Activated B cell treated with CpG ODN at 0.5 μM for 24 hours (primary cell): ENCODE measurements at regions not wholly inside any gene's neighbourhood (a gene's known extent, or its start where the extent isn't known, plus 50 kb on each side); places are given as distances from the start of the nearest gene placed in this dataset.

ENCODE experiments used
- ATAC-seq: fragments of 200-7000 bp; cut with Tn5 transposase; one replicate; pipeline ENCODE4 v1.10.0; 2021; ENCODE audit warnings: low read depth, mild to moderate bottlenecking, moderate library complexity
- CTCF ChIA-PET: fragments of 350-600 bp; sonication (Branson Sonifier 250); formaldehyde crosslinking; loops from one replicate; lab custom pipeline; 2021; ENCODE audit warnings: antibody characterized with exemption; lab: Charles Lee
- POLR2A ChIA-PET: fragments of 350-600 bp; sonication (Branson Sonifier 250); formaldehyde crosslinking; loops from one replicate; lab custom pipeline; 2021; ENCODE audit warnings: antibody characterized with exemption; lab: Charles Lee
- DNase-seq: peaks from one replicate; pipeline ENCODE4 v3.0.0; 2022
- H3K27ac Mint-ChIP-seq: one replicate; pipeline ENCODE4 v1.8.0; 2020; ENCODE audit warnings: mixed read lengths
- H3K27me3 Mint-ChIP-seq: one replicate; pipeline ENCODE4 v1.8.0; 2021; ENCODE audit warnings: mixed read lengths
- H3K36me3 Mint-ChIP-seq: one replicate; pipeline ENCODE4 v1.8.0; 2021; ENCODE audit warnings: low read depth, mixed read lengths
- H3K4me1 Mint-ChIP-seq: one replicate; pipeline ENCODE4 v1.8.0; 2021; ENCODE audit warnings: mixed read lengths
- H3K4me3 Mint-ChIP-seq: one replicate; pipeline ENCODE4 v1.8.0; 2020; ENCODE audit warnings: mild to moderate bottlenecking, mixed read lengths
- H3K9me3 Mint-ChIP-seq: one replicate; pipeline ENCODE4 v1.8.0; 2020; ENCODE audit warnings: mixed read lengths
- intact Hi-C: fragments of 100-400 bp; cut with micrococcal nuclease; formaldehyde crosslinking; loops from one replicate; pipeline ENCODE4 v1.15.1; 2024
- TF ChIP-seq, protein P1 (sequence below): fragments of 200-600 bp; IDR thresholded peaks from one replicate; pipeline ENCODE4 v1.8.0; 2022; ENCODE audit warnings: antibody characterized with exemption, mild to moderate bottlenecking

DNA sequence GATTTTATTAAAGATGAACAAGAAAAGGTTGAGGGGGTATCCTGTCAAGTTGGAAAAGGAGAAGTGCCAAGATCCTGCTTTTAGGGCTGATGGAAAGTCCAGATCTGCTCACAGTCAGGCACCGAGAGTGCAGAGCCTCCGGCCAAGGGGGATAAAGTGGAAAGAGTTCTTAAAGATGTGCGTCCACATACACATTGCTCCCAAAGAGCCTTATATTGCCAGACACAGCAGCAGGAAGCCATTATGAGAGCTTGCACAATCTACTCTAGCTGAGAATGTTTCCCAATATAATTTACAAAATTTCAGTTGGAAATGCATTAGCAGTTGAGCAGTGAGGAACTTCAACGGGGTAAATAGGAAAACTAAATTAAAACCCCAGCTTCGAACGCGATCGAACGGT lies 95.6 kb downstream of the SALL1 start:
- Mint-ChIP-seq H3K27ac (no peak overlapping the region), H3K4me3 (no peak overlapping the region), H3K4me1 (no peaks in the 10 kb centered on the region), H3K36me3 (no peaks in the 10 kb centered on the region), H3K27me3 (peaks cover 1% of the 10 kb centered on the region), H3K9me3 (no peaks in the 10 kb centered on the region)
- intact Hi-C loops = no loop called here
- ATAC-seq (no peak), DNase-seq (no peak)
- TF ChIP-seq, protein P1, sequence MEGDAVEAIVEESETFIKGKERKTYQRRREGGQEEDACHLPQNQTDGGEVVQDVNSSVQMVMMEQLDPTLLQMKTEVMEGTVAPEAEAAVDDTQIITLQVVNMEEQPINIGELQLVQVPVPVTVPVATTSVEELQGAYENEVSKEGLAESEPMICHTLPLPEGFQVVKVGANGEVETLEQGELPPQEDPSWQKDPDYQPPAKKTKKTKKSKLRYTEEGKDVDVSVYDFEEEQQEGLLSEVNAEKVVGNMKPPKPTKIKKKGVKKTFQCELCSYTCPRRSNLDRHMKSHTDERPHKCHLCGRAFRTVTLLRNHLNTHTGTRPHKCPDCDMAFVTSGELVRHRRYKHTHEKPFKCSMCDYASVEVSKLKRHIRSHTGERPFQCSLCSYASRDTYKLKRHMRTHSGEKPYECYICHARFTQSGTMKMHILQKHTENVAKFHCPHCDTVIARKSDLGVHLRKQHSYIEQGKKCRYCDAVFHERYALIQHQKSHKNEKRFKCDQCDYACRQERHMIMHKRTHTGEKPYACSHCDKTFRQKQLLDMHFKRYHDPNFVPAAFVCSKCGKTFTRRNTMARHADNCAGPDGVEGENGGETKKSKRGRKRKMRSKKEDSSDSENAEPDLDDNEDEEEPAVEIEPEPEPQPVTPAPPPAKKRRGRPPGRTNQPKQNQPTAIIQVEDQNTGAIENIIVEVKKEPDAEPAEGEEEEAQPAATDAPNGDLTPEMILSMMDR = no peak
- ChIA-PET POLR2A (no interaction called here), CTCF (no interaction called here)

DNA sequence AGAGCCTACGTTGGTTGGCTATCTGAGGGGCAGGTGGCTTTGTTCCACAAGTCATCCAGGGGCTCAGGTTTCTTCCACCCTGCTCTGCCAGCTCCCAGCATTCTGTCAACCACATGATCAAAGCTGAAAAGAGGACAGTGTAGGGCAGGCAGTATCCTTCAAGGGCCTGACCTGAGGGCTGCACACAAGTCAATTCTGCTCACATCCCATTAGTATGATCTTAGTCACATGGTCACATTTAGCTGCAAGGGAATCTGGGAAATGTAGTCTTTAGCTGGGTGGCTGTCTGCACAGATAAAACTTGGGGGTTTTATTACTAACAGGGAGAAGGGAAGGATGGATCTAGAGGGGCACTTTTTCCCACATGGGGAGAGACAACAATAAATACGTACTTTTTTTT lies 97.3 kb downstream of the SALL1 start:
- Mint-ChIP-seq H3K4me3 (no peak overlapping the region), H3K4me1 (no peaks in the 10 kb centered on the region), H3K27me3 (no peaks in the 10 kb centered on the region), H3K9me3 (no peaks in the 10 kb centered on the region), H3K36me3 (no peaks in the 10 kb centered on the region), H3K27ac (no peak overlapping the region)
- intact Hi-C loops = no loop called here
- TF ChIP-seq, protein P1 = no peak
- POLR2A ChIA-PET = no interaction called here
- no peak for ATAC-seq
- DNase-seq = no peak
- CTCF ChIA-PET = no interaction called here

DNA sequence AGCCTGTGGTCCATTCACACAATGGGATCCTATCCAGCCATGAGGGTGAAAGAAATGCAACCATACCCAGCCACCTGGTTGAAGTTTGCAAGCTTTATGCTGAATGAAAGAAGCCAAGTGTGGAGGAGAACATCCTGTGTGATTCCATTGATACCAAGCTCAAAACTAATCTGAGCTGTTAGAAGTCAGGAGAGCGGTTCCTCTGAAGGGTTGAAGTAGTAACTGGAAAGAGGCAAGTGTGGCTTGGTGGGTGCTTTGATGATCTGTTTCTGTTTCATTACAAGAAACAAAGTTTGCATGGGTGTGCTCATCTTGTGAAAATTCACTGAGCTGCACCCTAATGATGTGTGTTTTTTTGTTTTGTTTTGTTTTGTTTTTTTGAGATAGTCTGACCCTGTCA lies 99.4 kb downstream of the SALL1 start:
- DNase-seq = no peak
- Mint-ChIP-seq H3K27ac (no peak overlapping the region), H3K9me3 (no peaks in the 10 kb centered on the region), H3K4me1 (no peaks in the 10 kb centered on the region), H3K4me3 (no peak overlapping the region), H3K27me3 (no peaks in the 10 kb centered on the region), H3K36me3 (no peaks in the 10 kb centered on the region)
- ChIA-PET CTCF (no interaction called here), POLR2A (no interaction called here)
- no peak for ATAC-seq
- TF ChIP-seq, protein P1 = no peak
- intact Hi-C loops = no loop called here

DNA sequence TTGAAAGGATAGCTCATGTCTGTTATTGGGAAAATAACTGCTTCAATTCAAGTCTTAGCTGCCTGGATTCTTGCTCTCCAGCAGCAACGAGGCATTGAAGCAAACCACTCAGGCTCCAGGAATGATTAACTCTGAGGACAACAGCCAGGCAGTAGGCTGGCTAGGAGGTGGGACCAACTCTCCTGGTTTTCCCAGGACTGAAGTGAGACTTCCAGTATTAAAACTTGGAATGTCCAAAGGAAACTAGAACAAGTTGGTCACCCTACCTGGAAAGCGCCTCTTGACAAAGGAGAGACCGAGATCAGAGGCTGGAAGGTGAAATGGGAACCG lies 100.7 kb downstream of the SALL1 start:
- Mint-ChIP-seq H3K4me1 (no peaks in the 10 kb centered on the region), H3K27me3 (no peaks in the 10 kb centered on the region), H3K27ac (no peak overlapping the region), H3K4me3 (no peak overlapping the region), H3K36me3 (no peaks in the 10 kb centered on the region), H3K9me3 (no peaks in the 10 kb centered on the region)
- ATAC-seq (no peak), DNase-seq (no peak)
- ChIA-PET CTCF (no interaction called here), POLR2A (no interaction called here)
- TF ChIP-seq, protein P1 = no peak
- intact Hi-C loops = no loop called here

DNA sequence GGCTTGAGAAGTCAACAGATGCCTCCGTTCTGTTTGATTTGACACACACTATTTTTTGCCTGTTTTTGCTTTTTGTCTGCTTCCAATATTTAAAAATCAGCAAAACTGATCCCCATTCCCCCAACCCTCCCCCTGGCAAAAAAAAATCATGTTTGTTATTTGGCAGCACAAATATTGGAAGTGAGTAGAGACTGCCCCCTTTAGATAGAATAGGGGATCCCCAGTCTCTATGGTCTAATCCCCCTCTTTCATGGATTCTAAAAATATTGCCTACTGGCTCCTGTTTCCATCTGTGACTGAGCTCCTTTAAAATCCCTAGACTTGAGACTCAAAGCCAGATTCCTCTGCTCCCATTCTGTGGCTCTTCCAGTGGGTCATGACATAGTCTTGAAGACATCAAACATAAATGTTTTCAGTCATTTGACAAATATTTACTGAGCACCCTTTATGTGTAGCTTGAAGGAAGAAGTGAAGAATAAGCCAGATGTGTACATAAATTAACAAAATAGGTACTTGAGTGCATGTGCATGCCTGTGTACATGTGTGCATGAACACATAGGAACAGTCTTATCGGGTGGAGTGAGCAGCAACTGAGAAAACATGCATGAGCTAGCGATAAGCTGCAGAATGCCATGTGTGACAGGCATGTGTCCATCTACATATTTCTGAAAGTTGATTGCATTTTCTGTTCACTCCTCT lies 101.2 kb downstream of the SALL1 start:
- intact Hi-C loops = no loop called here
- H3K9me3 Mint-ChIP-seq = no peaks in the 10 kb centered on the region
- CTCF ChIA-PET = no interaction called here

More for the DNA sequence above, 101.2 kb downstream of the SALL1 start:
- no peak for DNase-seq
- Mint-ChIP-seq H3K36me3 (no peaks in the 10 kb centered on the region), H3K4me3 (no peak overlapping the region), H3K27me3 (no peaks in the 10 kb centered on the region), H3K4me1 (no peaks in the 10 kb centered on the region), H3K27ac (no peak overlapping the region)
- TF ChIP-seq, protein P1 = no peak
- POLR2A ChIA-PET = no interaction called here
- no peak for ATAC-seq
